Keratinocyte (primary cell): ENCODE measurements at regions not wholly inside any gene's neighbourhood (a gene's known extent, or its start where the extent isn't known, plus 50 kb on each side); places are given as distances from the start of the nearest gene placed in this dataset.

Experiments
- EZH2 ChIP-seq: IDR thresholded peaks from one replicate; pipeline ENCODE4 v1.6.1; 2012; ENCODE audit warnings: inconsistent platforms, mild to moderate bottlenecking, low read length, moderate library complexity
- TF ChIP-seq, protein P1 (sequence below), 3 experiments: IDR thresholded peaks in 1 of 3; conservative IDR thresholded peaks in 1 of 3; optimal IDR thresholded peaks in 1 of 3; 2 replicates in 2 of 3; 3 replicates in 1 of 3; pipeline versions ENCODE3 to v1.5.1; 2011; ENCODE audit warnings: low read length in 3 of 3, mild to moderate bottlenecking in 3 of 3, moderate library complexity in 2 of 3, control low read depth in 1 of 3, inconsistent platforms in 1 of 3; ENCODE audit not compliant: insufficient read depth in 2 of 3; ENCODE audit errors: extremely low read depth in 1 of 3

DNA sequence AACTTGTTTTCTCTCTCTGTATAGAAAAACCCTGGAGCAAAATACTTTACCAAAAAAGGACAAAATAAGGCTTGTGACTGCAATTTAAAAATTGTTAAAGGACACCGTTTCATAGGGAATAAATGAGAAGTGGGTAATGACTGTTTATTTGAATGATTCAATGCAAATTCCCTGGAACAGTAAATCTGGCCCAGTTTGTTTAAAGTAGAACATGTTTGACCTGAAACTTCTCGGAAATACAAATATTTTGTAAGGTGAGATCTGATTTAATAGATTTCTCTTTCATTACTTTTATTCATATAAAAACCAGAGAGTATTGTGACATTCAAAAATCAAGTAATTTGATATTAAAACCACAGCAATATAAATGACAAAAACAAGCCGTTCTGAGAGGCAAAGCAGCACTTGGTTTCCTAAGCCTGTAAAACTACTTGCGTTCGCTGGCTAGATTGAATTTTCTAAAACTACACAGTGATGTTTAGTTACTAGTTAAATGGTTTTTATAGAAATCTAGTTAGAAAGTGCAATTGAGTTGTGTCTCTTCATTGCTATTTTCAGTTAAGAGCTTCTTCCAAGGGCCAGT, 76.8 kb upstream of the PITRM1 start:
- TF ChIP-seq, protein P1, sequence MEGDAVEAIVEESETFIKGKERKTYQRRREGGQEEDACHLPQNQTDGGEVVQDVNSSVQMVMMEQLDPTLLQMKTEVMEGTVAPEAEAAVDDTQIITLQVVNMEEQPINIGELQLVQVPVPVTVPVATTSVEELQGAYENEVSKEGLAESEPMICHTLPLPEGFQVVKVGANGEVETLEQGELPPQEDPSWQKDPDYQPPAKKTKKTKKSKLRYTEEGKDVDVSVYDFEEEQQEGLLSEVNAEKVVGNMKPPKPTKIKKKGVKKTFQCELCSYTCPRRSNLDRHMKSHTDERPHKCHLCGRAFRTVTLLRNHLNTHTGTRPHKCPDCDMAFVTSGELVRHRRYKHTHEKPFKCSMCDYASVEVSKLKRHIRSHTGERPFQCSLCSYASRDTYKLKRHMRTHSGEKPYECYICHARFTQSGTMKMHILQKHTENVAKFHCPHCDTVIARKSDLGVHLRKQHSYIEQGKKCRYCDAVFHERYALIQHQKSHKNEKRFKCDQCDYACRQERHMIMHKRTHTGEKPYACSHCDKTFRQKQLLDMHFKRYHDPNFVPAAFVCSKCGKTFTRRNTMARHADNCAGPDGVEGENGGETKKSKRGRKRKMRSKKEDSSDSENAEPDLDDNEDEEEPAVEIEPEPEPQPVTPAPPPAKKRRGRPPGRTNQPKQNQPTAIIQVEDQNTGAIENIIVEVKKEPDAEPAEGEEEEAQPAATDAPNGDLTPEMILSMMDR (optimal IDR thresholded peaks at IDR 0.05 in 1 of 3, IDR thresholded peaks at IDR 0.05 in 1 of 3, conservative IDR thresholded peaks at IDR 0.05 in 1 of 3; ENCODE audit: extremely low read depth in 1 of 3, insufficient read depth in 2 of 3, low read length in 3 of 3), result no peak
- no peak for TF ChIP-seq EZH2
